ENCODE measurements at regions not wholly inside any gene's neighbourhood (a gene's known extent, or its start where the extent isn't known, plus 50 kb on each side); places are given as distances from the start of the nearest gene placed in this dataset.

- no peak overlapping the region for H3K27ac ChIP-seq (ENCODE audit: extremely low read length, insufficient read depth, low read length)
- no TSS peak for BruUV-seq (replicated peaks)
- H2AFZ ChIP-seq (ENCODE audit: low read length), result no peak overlapping the region
- no peak overlapping the region for H3K9ac ChIP-seq (ENCODE audit: insufficient read depth, low read depth, low read length)
- H3K4me2 ChIP-seq (ENCODE audit: low read depth, low read length), result no peak overlapping the region
- WGBS (ENCODE audit: low lambda C conversion rate), result 0% methylated on average over 3 of the region's 3 CpGs
- intact Hi-C loops (cut with micrococcal nuclease; ENCODE audit: unreplicated experiment) (no loop called here), in situ Hi-C loops (cut with HindIII; ENCODE audit: extremely low pct_ligation_motif_present, low pct_unique_long_range_greater_than_20kb) (no loop called here)
- H3K27me3 ChIP-seq (ENCODE audit: control insufficient read depth in 1 of 2, insufficient read depth in 2 of 2, low read length in 2 of 2), result no peaks in the 10 kb centered on the region
- H3K4me1 ChIP-seq (ENCODE audit: insufficient read depth, low read length), result no peaks in the 10 kb centered on the region
- no peak overlapping the region for H3K4me3 ChIP-seq (replicated peaks in 1 of 3; ENCODE audit: insufficient read depth in 1 of 3, low read depth in 2 of 3, low read length in 3 of 3)
- no peaks in the 10 kb centered on the region for H4K20me1 ChIP-seq (ENCODE audit: insufficient read depth, low read length)
- ATAC-seq, result no peak
- no peak for DNase-seq (ENCODE audit: low spot score)
- no peaks in the 10 kb centered on the region for H3K9me3 ChIP-seq (ENCODE audit: low read length)
- no peaks in the 10 kb centered on the region for H3K36me3 ChIP-seq (replicated peaks in 1 of 2; ENCODE audit: control insufficient read depth in 1 of 2, insufficient read depth in 2 of 2, low read length in 2 of 2)
- TF ChIP-seq HDAC2 (CRISPR knock-in tag; IDR thresholded peaks at IDR 0.05), result no peak
- no peak for TF ChIP-seq CHD4 (IDR thresholded peaks at IDR 0.05; ENCODE audit: borderline replicate concordance, low read length)
- no peak for TF ChIP-seq KLF11 (CRISPR knock-in tag; IDR thresholded peaks at IDR 0.05)
- TF ChIP-seq ZNF616 (CRISPR knock-in tag; IDR thresholded peaks at IDR 0.05; ENCODE audit: low read depth), result no peak
- TF ChIP-seq CSRNP2 (CRISPR knock-in tag; conservative IDR thresholded peaks at IDR 0.05; ENCODE audit: low read depth), result no peak
- ChIA-PET POLR2A (no interaction called here), CTCF (ENCODE audit: low intra/inter-chr PET ratio, low total read pairs) (no interaction called here)
- no peaks in the 10 kb centered on the region for H3K79me2 ChIP-seq (ENCODE audit: insufficient read depth, low read length)
- FAIRE-seq, result no peak
These were observed 72.2 kb downstream of the PRDM9 start for GRCh38 chr5:23579566-23579965.

- no peaks in the 10 kb centered on the region for H3K9me3 ChIP-seq (ENCODE audit: low read length)
- H2AFZ ChIP-seq (ENCODE audit: low read length), result no peak overlapping the region
- WGBS (ENCODE audit: low lambda C conversion rate), result 4% methylated on average over 3 of the region's 3 CpGs
- intact Hi-C loops (cut with micrococcal nuclease; ENCODE audit: unreplicated experiment) (no loop called here), in situ Hi-C loops (cut with HindIII; ENCODE audit: extremely low pct_ligation_motif_present, low pct_unique_long_range_greater_than_20kb) (no loop called here)
- CTCF ChIA-PET (ENCODE audit: low intra/inter-chr PET ratio, low total read pairs), result no interaction called here
- no peak overlapping the region for H3K27ac ChIP-seq (ENCODE audit: extremely low read length, insufficient read depth, low read length)
- no peaks in the 10 kb centered on the region for H4K20me1 ChIP-seq (ENCODE audit: insufficient read depth, low read length)
- H3K4me2 ChIP-seq (ENCODE audit: low read depth, low read length), result no peak overlapping the region
- no peak overlapping the region for H3K9ac ChIP-seq (ENCODE audit: insufficient read depth, low read depth, low read length)
- H3K27me3 ChIP-seq (ENCODE audit: control insufficient read depth in 1 of 2, insufficient read depth in 2 of 2, low read length in 2 of 2), result no peaks in the 10 kb centered on the region
- no TSS peak for BruUV-seq (replicated peaks)
- no peaks in the 10 kb centered on the region for H3K36me3 ChIP-seq (replicated peaks in 1 of 2; ENCODE audit: control insufficient read depth in 1 of 2, insufficient read depth in 2 of 2, low read length in 2 of 2)
- H3K4me3 ChIP-seq (replicated peaks in 1 of 3; ENCODE audit: insufficient read depth in 1 of 3, low read depth in 2 of 3, low read length in 3 of 3), result no peak overlapping the region
- DNase-seq (ENCODE audit: low spot score) (no peak), FAIRE-seq (no peak), ATAC-seq (no peak)
- POLR2A ChIA-PET, result no interaction called here
- no peaks in the 10 kb centered on the region for H3K79me2 ChIP-seq (ENCODE audit: insufficient read depth, low read length)
- no peaks in the 10 kb centered on the region for H3K4me1 ChIP-seq (ENCODE audit: insufficient read depth, low read length)
- no peak for TF ChIP-seq KDM5B (CRISPR knock-in tag; IDR thresholded peaks at IDR 0.05; ENCODE audit: borderline replicate concordance)
- no peak for TF ChIP-seq NR0B2 (CRISPR knock-in tag; IDR thresholded peaks at IDR 0.05)
- no peak for TF ChIP-seq ZMAT3 (CRISPR knock-in tag; conservative IDR thresholded peaks at IDR 0.05)
- no peak for TF ChIP-seq AKAP8 (CRISPR knock-in tag; IDR thresholded peaks at IDR 0.05)
- TF ChIP-seq FOXP1 (IDR thresholded peaks at IDR 0.05), result no peak
- no peak for TF ChIP-seq FOXP1 (CRISPR knock-in tag; IDR thresholded peaks at IDR 0.05)
- TF ChIP-seq ZHX1 (CRISPR knock-in tag; IDR thresholded peaks at IDR 0.05; ENCODE audit: low read depth), result no peak
- TF ChIP-seq ZNF883 (CRISPR knock-in tag; IDR thresholded peaks at IDR 0.05; ENCODE audit: not compliant biosample characterization), result no peak
- TF ChIP-seq IRF9 (CRISPR knock-in tag; IDR thresholded peaks at IDR 0.05; ENCODE audit: borderline replicate concordance), result no peak
- no peak for TF ChIP-seq ZNF879 (CRISPR knock-in tag; IDR thresholded peaks at IDR 0.05)
These were observed 75.7 kb downstream of the PRDM9 start for GRCh38 chr5:23583081-23583480.

All from HepG2 (cell line).